Activated CD4-positive, alpha-beta T cell treated with anti-CD3 and anti-CD28 coated beads, Interleukin-10, Interleukin-2, amounts not matched to agents 100 ng/mL and 50 ng/mL, durations not matched to agents 16 hours and 8 hours (primary cell): ENCODE measurements at regions not wholly inside any gene's neighbourhood (a gene's known extent, or its start where the extent isn't known, plus 50 kb on each side); places are given as distances from the start of the nearest gene placed in this dataset.

ENCODE experiments used
- DNase-seq: peaks from one replicate; pipeline ENCODE4 v3.0.0-alpha.2; 2020

DNA sequence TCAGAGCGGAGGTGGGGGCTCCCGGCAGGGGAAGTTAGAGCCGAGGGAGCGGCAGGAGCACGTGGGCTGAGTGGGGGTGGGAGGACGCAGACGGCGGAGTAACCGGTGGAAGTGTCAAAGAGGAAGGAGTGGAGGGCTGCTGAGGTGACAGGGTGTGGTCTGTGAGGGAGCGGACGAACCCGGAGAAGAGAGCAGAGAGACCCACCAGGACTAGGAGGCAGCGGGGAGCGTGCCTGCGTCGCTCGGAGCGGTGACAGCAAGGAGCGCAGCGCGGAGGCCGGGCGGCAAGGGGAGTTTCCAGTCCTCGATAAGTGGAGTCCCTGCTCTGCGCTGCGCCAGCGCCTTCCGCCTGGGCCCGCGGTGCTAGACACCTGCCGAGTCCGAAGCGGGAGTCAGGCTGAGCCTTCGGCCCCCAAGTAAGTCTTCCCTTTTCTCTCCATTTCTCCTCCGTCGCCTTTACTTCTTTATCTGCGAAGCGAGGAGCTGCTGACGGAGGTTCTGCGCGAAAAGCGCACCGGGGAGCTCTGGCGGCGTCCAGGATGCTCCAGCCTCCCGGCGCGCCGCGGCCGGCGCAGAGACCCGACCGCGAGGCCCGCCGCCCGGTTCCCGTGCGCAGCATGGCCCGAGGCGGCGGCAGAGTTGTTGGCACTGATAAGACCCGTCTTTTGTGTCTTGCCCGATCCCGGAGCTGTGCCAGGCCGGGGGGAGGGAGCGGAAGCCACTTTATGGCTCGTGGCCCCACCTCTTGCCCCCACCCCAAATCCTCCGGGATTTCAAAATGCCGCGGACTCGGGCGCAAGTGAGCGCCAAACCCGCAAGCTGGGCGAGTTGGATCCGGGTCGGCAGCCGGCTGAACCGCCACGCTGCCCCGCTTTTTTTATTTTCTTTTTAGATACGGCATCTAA is 533.0 kb upstream of the SEMA6D start:
- DNase-seq = peak; percentile 16

DNA sequence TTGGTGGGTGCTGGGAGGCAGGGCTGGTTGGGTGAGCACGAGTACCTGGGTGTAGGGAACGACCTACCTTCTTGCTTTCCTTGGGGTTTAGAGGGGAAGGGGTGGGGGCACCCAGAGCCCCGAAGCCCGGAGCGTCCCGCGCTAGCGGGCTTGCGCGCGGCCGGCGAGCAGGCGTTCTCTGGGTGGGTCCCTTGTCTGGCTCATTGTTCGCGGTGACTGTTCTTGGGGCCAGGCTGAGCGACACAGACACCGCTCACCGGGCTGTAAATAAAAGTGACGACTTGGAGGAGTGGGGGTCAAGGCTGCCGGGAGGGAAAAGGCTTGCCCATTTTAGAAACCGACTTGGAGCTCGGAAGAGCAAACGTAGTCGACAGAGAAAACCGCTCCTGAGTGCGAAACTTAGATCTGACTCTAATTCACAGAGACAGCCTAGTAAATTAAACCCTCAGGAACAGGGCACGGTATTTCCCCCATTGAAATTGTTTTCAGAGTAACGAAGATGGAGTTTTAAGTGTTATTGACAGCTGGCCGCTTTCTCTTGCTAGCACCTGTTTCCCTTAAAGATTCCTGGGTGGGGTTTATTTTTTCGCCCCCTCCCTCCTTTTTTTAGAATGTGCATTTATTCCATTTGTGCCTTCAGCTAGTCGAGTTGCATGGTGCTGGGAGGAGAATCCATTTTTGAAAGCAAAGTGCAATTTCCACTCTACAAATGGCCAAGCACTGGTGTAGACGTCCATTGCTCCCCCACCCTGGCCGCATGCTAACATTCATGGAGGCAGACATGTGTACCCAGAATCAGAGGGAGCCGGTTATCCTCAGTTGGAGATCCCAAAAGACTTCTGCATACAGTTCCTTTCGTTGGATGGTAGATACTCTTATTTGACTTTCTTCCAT is 532.1 kb upstream of the SEMA6D start:
- no peak for DNase-seq

DNA sequence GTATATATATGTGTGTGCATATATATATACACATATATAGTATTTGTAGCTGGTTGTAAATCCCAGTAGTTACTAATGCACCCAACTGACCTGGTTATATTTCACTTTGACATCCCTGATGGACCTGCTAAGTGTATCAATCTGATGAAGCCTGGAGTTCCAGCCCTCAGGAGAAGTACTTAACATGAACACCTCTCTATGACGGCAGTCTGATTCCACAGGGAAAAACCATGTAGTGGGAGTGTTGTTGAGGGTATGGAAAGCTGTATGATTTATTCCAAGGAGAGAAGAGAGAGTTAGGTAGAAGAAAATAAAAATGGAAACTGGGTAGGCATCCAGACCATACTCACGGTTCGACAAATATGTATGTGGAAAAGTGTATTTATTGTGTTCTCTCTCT is 531.2 kb upstream of the SEMA6D start:
- no peak for DNase-seq

DNA sequence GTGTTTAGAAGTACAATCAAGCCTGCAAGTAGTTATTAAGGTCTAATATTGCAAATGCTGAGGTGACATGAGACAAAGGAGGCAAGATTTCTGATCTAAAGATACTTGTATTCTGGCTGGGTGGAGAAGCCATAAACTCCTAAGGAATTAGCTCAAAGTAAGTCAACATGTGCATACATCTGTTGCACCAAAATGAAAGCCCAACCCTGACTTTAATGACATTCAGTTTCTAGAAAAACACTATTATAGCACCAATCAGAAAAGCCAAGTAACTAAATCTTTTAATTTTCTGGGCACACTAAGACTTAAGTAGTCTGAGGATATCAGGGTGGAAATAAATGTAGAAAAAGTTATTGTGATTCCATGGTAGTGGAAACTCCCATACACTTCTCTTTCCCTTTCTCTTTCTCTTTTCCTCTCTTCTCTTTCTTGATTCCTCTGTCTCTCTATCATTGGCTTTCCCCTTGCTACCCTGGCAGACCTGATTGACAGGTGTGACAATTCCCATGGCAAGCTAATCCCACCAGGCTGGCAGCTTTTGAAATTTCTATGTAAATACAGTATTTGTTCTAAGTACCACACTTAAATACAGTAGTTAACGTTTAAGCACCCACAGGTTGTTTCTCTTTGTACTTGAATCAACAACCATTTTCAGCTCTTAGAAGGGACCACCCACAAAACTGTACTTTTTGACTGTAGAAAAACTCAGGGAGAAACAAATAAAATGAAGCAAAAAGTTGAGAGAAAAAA is 528.4 kb upstream of the SEMA6D start:
- DNase-seq = no peak

DNA sequence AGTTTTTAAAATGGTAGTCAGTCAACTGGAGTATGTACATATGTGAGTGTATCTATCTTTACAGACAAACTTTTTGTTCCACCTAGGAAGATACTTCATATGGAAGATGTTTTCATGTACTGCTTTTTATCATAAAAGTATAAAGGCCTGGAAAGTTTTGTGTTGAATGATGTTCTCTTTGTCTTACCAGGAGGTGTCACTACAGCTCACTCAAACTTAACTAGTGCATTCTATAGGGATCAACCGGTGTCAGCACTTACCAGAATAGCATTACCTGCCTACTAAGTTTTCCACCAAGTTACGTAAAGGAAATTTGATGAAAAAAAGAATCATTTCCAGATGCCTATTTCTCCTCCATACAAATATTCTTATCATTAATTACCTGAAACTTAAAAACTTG is 522.6 kb upstream of the SEMA6D start:
- DNase-seq = no peak

DNA sequence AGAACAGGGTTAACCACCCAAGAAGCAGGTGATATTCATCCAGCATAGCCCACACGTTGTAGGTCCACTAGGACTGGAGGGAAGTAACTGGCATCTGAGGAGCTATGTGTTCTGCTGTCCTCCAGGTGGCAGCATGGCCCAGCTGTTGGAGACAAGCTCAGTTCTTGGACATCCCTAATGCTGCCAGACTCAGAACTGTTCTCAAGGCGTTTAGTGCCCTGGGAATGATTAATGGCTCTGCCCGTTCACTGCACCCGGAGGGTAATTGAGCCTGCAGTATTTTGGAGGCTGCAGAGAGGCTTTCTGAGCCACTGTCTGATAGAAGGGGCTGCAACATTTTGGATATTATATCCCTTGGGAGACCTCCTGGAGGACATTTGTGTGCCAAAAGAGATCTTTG is 521.3 kb upstream of the SEMA6D start:
- peak; percentile 63 for DNase-seq

DNA sequence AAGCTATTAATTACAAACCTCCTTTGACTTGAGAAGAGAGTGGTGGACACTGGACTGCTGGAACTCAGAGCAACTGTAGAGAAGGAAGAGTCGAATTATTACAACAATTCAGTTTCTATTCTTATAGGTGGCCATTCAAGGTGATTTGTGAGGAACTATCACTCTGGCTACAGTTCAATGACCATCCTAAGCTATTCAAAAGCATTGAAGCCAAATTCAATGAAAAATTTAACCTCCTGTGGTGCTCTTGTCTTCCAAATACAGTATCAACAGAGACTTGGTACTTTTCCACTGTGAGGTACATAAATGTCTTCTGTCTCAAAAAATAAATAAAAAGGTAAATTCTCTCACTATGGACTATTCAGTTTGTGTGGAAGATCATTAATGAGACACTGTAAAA is 513.3 kb upstream of the SEMA6D start:
- no peak for DNase-seq

DNA sequence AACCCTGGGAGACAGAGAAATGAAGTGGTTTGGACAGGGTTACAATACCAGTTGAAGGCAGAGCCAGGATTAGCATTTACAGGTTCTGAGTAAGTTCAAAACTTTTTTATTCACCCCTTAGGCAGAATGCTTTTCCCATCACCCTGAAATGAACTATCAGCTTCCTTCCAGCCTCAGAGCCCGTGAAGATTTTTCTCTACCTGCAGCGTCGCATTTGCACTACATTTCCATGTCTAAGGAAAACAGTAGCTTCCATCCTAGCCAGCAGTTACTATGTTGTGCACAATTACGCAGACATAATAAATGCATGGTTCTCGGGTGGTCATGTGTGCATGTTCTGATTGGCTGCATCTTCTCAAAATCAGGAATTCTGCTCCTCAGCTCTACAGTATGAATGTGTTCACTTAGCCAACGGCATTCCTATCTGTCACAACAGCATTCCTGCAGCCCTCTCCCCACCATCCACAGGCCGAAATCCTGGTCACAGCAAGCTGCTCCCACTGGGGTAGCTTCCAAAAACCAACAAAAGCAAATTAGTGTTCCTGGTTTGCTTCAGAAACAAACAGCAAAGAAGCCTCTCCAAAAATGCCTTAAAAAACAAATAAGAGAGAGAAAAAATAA is 510.8 kb upstream of the SEMA6D start:
- no peak for DNase-seq

DNA sequence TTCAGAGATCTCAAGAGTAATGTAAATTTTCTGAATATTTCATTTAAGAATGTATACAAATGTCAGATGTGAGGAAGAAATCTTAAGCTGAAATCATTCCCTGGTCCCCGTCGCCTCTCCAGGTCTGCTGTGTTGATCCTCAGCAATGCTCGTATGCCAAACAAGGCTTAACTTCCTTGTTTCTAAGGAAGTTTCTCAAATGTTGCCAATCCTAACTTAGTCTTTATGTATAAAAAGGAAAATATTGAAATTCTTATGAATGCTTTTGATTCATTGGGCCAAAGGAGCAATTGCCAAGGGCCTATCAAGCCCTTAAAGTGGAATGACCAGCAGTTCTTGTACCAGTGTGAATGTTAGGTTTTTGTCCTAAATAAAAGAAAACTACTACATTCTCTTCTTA is 507.7 kb upstream of the SEMA6D start:
- no peak for DNase-seq

DNA sequence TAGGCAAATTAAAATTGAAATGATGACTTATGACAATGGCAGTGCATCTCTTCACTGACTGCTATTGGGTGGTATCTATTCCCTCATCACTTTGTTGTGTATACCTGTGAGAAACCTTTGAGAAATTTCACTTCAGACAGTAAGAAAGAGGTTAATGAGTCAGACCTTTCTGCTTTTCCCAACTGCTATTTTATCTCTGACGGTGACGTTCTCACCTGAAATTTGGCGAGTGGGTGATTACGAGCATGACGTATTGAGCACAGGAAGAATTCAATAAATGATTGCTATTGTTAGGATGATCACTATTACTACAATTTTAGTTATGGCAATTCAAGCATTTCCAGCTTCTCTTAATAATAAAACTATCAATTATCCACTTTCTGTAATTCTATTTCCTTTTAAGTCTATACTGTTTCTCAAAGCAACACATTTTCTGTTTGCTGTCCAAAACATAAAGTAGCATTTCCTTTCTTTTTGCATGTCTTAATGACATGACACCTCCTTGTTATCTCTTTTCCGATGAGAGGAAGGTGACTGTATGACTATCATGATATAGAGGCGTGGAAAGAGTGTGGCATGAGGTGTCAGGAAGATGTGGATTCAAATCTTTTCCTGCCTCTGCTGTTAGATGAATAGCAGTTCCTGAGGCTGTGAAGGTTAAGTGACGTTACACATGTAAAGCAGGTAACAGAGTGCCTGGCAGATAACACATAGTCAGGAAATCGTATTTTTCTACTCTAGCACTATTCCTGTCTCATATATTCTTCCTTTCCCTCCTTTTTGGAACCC is 504.9 kb upstream of the SEMA6D start:
- DNase-seq = no peak

DNA sequence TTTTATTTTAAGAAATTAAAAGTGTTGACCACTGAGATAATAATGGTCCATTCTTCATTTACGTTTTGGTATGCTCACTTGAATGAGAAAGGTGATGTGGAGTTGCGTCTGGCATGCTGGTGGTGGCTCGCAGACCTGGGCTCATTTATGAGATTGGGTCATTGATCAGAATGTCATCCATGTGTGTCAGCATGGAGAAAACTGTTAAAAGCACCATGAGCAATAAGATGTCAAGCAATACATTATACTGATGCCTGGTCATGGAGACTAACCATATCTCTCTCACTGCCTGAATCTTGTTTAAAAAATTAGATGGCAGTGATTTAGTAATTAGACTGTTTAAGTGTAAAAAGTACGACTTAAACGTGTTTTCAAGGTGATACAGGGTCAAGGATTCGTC is 503.4 kb upstream of the SEMA6D start:
- DNase-seq = no peak

DNA sequence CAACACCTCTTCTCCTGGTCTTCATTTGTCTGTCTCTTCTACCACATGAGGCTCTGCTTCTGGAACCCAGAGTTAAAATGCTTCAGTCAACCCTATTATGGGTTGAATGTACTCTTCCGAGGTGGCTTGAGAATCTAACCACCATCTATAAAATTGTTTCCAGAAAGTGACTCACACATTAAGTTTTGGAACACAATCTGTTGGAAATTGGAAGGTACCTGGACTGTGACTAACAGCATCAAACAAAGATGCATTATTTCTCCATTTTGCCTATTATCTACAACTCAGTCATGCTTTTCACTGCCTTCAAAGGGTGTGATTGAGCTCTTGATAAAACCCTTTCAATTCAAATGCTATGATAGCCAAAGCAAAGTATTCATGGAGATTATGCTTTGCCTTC is 499.0 kb upstream of the SEMA6D start:
- no peak for DNase-seq

DNA sequence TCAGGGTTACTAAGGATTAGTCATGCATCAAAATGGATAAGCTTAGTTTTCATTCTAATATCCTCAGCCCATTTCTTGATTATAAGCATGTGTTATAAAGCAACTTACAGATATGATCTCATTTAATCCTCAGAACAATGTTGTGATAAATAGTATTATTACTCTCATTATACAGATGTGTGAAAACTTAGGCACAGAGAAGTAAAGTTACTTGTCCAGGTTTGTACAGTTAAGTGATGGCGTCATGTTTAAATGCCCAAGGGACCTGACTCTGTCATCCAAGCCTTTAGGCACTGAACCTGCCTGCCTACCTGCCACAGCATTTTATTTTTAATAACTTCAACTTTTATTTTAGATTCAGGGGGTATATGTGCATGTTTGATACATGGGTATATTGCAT is 472.9 kb upstream of the SEMA6D start:
- DNase-seq = no peak

DNA sequence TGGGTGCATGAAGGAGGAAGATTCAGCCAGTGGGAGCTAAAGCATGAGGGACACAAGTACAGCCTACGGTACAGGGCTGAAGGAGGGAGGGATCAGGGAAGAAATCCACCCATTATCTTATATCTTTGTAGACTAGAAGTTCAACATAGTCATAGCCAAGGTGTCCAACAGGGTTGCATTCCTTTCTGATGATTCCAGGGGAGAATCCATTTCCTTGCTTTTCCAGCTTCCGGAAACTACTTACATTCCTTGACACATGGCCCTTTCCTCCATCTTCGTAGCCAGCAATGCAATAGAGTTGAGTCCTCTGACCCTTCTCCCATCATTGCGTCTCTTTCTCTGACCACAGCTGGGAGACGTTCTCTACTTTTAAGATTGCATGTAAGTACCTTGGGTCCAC is 471.0 kb upstream of the SEMA6D start:
- no peak for DNase-seq

DNA sequence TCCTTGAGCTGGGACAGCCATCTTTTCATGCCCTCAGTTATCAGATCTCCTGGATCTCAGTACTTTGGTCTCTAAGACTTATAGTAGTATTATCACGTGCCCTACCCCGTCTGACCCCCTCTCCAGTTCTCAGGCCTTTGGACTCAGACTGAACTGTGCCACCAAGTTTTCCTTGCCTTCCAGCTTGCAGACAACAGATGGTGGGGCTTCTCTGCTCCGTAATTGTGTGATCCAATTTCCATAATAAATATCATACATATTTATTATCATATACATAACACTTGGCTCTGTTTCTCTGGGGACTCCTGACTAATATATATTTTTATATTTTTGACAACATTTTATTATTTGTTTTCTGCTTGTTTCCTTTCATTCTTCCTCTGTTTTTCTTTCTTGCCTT is 458.8 kb upstream of the SEMA6D start:
- no peak for DNase-seq

DNA sequence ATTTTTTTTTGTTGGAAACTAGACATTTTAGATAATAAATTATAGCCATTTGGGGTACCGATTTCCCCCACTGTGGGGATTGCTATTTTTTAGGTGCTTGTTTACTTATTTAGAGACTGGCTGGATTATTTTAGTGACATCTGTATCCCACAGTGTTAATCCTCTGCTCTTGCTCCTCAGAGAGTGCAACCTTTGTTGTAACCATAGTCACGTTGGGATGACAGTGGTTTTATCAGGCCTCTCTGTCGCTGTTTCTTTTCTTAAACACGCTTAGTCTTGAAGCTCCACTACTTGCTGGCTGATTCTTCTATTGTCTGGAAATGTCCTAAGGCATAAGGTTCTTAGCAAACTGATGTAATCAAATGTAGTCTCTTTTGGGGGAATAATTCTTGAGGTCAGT is 451.6 kb upstream of the SEMA6D start:
- no peak for DNase-seq

DNA sequence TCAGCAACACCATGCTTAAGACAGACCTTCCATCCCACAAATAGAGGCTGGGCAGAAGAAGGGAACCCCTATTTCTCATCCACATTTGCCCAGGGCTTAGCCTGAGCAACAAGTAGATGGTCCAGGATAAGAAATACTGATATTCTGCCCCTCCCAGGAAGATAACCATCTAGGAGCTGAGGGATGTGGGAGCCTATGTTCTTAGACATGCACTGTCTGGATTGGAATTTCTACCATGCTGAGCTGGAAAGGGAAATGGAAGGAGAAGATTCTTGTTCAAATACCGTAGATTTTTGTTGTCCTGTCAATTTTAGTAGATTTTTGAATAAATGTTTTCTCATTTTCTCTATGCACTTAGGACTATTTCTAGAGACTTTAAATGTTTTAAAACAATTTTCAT is 450.7 kb upstream of the SEMA6D start:
- no peak for DNase-seq

DNA sequence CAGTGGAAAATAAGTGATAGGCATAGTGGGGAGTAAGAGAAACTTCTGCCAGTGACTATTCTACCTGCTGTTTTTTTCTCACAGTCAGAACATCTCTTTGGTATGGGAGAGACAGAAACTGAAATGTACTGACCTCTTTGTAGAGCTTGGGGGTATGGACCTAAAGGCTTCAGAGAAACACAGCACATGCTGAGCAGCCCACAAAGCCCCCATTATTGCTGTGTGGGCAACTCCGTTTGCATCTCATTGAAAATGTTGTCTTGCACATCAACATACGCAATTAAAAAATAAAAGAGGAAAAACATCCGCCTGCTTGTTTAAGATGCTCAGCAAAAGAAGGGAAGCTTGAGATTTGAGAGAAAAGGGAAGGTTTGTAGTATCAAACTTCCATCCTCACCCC is 443.4 kb upstream of the SEMA6D start:
- no peak for DNase-seq

DNA sequence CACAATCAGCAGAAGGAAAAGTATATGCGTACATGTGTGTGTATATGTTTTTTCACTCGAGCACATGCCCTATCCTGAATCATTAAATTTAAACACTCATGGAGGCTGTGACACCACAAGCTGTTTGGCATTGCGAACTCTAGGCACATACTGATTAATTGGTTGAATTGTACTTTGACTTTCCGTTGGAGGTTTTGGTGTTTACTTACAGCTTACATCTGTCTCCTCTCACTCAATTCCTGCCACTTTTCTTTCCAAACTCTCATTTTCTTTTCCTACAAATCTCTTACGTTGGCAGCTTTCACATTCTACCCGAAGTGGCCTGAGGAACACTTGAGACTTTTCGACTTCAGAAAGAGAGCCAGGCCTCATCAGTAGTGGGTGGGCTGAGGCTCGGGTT is 434.1 kb upstream of the SEMA6D start:
- no peak for DNase-seq

DNA sequence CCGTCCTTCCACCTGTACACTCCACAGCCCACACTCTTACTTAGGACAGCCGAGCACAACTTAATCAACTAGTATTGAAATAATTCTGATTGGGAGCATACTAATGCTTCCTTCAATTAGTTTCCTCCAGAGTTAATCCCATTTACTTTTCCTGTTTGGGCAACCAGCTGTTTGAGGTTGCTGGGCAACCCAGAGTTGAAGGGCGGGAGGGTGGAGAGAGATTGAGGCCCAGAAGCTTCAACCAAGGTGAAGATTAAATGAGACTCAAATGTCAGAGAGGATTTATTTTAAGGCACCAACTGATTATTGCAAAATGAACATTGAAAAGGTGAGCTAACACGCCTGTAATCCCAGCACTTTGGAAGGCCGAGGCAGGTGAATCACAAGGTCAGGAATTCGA is 428.5 kb upstream of the SEMA6D start:
- no peak for DNase-seq

DNA sequence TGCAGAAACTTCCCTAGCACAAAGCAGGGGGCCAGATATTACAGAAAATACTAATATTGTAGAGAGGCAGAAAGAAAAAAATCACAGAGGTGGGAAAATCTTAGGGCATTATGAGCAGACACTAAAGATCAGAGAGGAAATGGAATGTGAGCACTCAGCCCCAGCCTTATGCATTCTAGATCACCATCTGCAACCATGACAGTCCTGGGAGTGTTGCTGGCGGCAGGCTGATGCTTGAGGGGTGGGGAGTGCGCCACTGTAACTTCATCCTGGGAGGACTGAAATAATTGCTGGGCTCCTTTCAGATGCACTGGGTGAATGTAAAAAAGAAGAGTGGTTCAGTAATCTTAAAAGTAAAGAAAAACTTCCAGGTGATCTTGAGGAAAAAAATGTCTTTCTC is 427.6 kb upstream of the SEMA6D start:
- no peak for DNase-seq

DNA sequence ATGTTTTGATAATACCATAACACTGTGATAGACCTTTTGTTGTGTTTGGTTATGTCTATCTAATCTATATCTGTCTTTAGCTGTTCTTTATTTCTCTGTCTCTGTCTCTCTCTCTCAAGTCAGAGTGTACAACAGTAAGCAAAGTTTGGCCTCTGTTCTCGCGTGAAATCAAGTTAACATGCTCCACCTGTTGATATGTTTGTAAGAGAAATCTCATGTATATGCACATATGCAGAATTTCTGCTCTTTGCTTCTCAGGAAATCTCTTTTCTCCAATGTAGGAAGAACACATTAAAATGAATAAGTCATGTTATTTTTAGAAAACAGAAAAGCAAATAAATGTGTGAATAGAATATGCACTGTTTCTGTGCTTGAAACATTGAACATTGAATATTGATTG is 425.5 kb upstream of the SEMA6D start:
- no peak for DNase-seq
